ENCODE measurements at regions not wholly inside any gene's neighbourhood (a gene's known extent, or its start where the extent isn't known, plus 50 kb on each side); places are given as distances from the start of the nearest gene placed in this dataset.

DNA sequence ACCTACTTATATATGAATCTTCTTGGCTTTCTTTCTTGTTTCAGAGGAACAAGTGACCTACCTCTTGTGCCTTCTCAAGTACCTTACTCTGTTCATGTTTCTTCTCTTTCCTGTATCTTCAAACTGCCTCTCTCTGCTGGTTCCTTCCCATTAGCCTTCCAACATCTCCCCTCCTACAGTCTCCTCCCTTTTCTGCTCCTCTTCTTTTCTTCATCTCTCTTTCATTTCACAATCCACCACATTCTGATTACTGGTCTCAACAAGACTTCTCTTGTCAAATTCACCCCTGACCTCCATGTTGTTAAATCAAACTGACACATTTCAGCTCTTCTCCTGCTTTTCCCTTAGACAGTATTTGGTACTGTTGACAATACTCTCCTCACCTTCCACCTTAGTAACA lies 95.6 kb downstream of the BRMS1L start:
- H3K79me2 ChIP-seq (ENCODE audit: control insufficient read depth, insufficient read depth, low read length) = no peaks in the 10 kb centered on the region
- DNase-seq (ENCODE audit: low read depth, low spot score) (no peak), FAIRE-seq (no peak)
- TF ChIP-seq MYC (IDR thresholded peaks at IDR 0.05; ENCODE audit: low read depth, low read length) (no peak), EZH2 (IDR thresholded peaks at IDR 0.05; ENCODE audit: borderline replicate concordance, low read depth, low read length, severe bottlenecking) (no peak), JUN (IDR thresholded peaks at IDR 0.05; ENCODE audit: borderline replicate concordance, insufficient read depth, insufficient read length, low read depth) (no peak), POLR2AphosphoS5 (IDR thresholded peaks at IDR 0.05; ENCODE audit: insufficient read depth, low read depth, low read length) (no peak), GATA2 (IDR thresholded peaks at IDR 0.05; ENCODE audit: insufficient read depth, insufficient read length, low read depth, low read length) (no peak), FOS (IDR thresholded peaks at IDR 0.05; ENCODE audit: borderline replicate concordance, insufficient read depth, low read length) (no peak), POLR2A (IDR thresholded peaks at IDR 0.05; ENCODE audit: low read depth, low read length) (no peak), CTCF (IDR thresholded peaks at IDR 0.05; ENCODE audit: extremely low read depth in 1 of 2, insufficient read depth in 1 of 2, low read depth in 1 of 2, low read length in 2 of 2) (no peak)
- TF ChIP-seq, protein P1, sequence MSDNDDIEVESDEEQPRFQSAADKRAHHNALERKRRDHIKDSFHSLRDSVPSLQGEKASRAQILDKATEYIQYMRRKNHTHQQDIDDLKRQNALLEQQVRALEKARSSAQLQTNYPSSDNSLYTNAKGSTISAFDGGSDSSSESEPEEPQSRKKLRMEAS (IDR thresholded peaks at IDR 0.05; ENCODE audit: insufficient read depth, insufficient read length) = no peak
- intact Hi-C loops (cut with micrococcal nuclease) (no loop called here), dilution Hi-C loops (cut with MboI; ENCODE audit: extremely low pct_ligation_motif_present, low sequenced_read_pairs) (no loop called here)
- H3K9me3 ChIP-seq (replicated peaks; ENCODE audit: control insufficient read depth, insufficient read depth, low read length) = no peaks in the 10 kb centered on the region
- H3K27me3 ChIP-seq (ENCODE audit: control insufficient read depth in 2 of 2, insufficient read depth in 2 of 2, low read length in 2 of 2) = peaks cover 0 to 2% of the 10 kb centered on the region in 2 experiments
- H3K27ac ChIP-seq (ENCODE audit: insufficient read depth, low read depth, low read length) = no peak overlapping the region
- no peak overlapping the region for H2AFZ ChIP-seq (ENCODE audit: low read depth, low read length)
- H3K9me1 ChIP-seq (replicated peaks; ENCODE audit: control insufficient read depth, extremely low read depth, insufficient read depth, low read length) = no peaks in the 10 kb centered on the region
- no TSS peak for BruUV-seq (replicated peaks)
- H3K4me3 ChIP-seq (replicated peaks in 1 of 3; ENCODE audit: insufficient read depth in 1 of 3, low read depth in 1 of 3, low read length in 3 of 3) = no peak overlapping the region
- no peak overlapping the region for H3K4me2 ChIP-seq (ENCODE audit: insufficient read depth, low read length)
- H3K4me1 ChIP-seq (ENCODE audit: control insufficient read depth, extremely low read depth, insufficient read depth, low read length) = no peaks in the 10 kb centered on the region
- ChIA-PET CTCF (no interaction called here), POLR2A (no interaction called here)
- no peak overlapping the region for H3K9ac ChIP-seq (replicated peaks; ENCODE audit: extremely low read depth, insufficient read depth, low read length)
- no peaks in the 10 kb centered on the region for H4K20me1 ChIP-seq (replicated peaks; ENCODE audit: control insufficient read depth, extremely low read depth, insufficient read depth, low read length)
- no peaks in the 10 kb centered on the region for H3K36me3 ChIP-seq (ENCODE audit: control insufficient read depth in 2 of 2, extremely low read depth in 1 of 2, insufficient read depth in 2 of 2, low read length in 2 of 2)

All from endothelial cell of umbilical vein (primary cell).